Mucosa of descending colon (tissue), 3 donors: ENCODE measurements at regions not wholly inside any gene's neighbourhood (a gene's known extent, or its start where the extent isn't known, plus 50 kb on each side); places are given as distances from the start of the nearest gene placed in this dataset.

Source experiments
- ATAC-seq: fragments of 200-7000 bp; cut with Tn5 transposase; one replicate; pipeline ENCODE4 v1.9.1; 2020; ENCODE audit warnings: mild to moderate bottlenecking, moderate library complexity
- DNase-seq, 3 donors: peaks; one replicate each; pipeline ENCODE4 v3.0.0-alpha.2; 2020
- H3K36me3 ChIP-seq: fragments of 200-600 bp; one replicate; pipeline ENCODE4 v1.8.0; 2021; ENCODE audit warnings: low read depth, mild to moderate bottlenecking
- H3K4me1 ChIP-seq: fragments of 200-600 bp; one replicate; pipeline ENCODE4 v1.8.0; 2021; ENCODE audit warnings: low read depth, mild to moderate bottlenecking
- H3K4me3 ChIP-seq: fragments of 200-600 bp; one replicate; pipeline ENCODE4 v1.8.0; 2021; ENCODE audit warnings: mild to moderate bottlenecking
- H3K9me3 ChIP-seq: fragments of 200-600 bp; one replicate; pipeline ENCODE4 v1.8.0; 2021; ENCODE audit warnings: mild to moderate bottlenecking
- CTCF ChIP-seq: fragments of 200-600 bp; IDR thresholded peaks from one replicate; pipeline ENCODE4 v1.8.0; 2022; ENCODE audit warnings: antibody characterized with exemption, mild to moderate bottlenecking
- intact Hi-C, 2 donors: fragments of 100-400 bp; cut with DNase I in 1 of 2; cut with micrococcal nuclease in 1 of 2; formaldehyde crosslinking; loops; one replicate each; pipeline versions ENCODE4 v1.11.0 to v1.11.1; 2022; cut with DNase I, micrococcal nuclease
- donor health status: DM: no; HTN: no; CAD: no; lungs with moderate emphysema.
- donor health status: DM: no; HTN: no; CAD: no.
- donor health status: DM: no; HTN: yes; CAD: no.

GRCh38 chr4:14644580-14645282 lies 357.6 kb upstream of the CPEB2 start:
- Histone ChIP-seq H3K9me3 (no peaks in the 10 kb centered on the region), H3K36me3 (no peaks in the 10 kb centered on the region), H3K4me3 (no peak overlapping the region), H3K4me1 (no peaks in the 10 kb centered on the region)
- TF ChIP-seq CTCF = no peak
- ATAC-seq (no peak), DNase-seq (no peak)
- intact Hi-C loops = no loop called here

- DNase-seq (no peak), ATAC-seq (no peak)
- intact Hi-C loops = no loop called here
- Histone ChIP-seq H3K36me3 (no peaks in the 10 kb centered on the region), H3K4me1 (no peaks in the 10 kb centered on the region), H3K4me3 (no peak overlapping the region), H3K9me3 (no peaks in the 10 kb centered on the region)
- no peak for TF ChIP-seq CTCF
Measured at GRCh38 chr4:14646831-14647230, 355.4 kb upstream of the CPEB2 start.

GRCh38 chr4:14650127-14650526 lies 352.2 kb upstream of the CPEB2 start:
- ATAC-seq (no peak), DNase-seq (no peak)
- Histone ChIP-seq H3K4me3 (no peak overlapping the region), H3K4me1 (no peaks in the 10 kb centered on the region), H3K36me3 (no peaks in the 10 kb centered on the region), H3K9me3 (no peaks in the 10 kb centered on the region)
- no peak for TF ChIP-seq CTCF
- intact Hi-C loops = no loop called here

GRCh38 chr4:14652522-14652921 lies 349.8 kb upstream of the CPEB2 start:
- Histone ChIP-seq H3K4me3 (no peak overlapping the region), H3K9me3 (no peaks in the 10 kb centered on the region), H3K36me3 (no peaks in the 10 kb centered on the region), H3K4me1 (no peaks in the 10 kb centered on the region)
- no peak for TF ChIP-seq CTCF
- DNase-seq (no peak), ATAC-seq (no peak)
- intact Hi-C loops = no loop called here

- intact Hi-C loops = no loop called here
- TF ChIP-seq CTCF = no peak
- Histone ChIP-seq H3K4me1 (no peaks in the 10 kb centered on the region), H3K9me3 (no peaks in the 10 kb centered on the region), H3K36me3 (no peaks in the 10 kb centered on the region), H3K4me3 (no peak overlapping the region)
- no peak for DNase-seq
- no peak for ATAC-seq
Measured at GRCh38 chr4:14653338-14653737, 348.9 kb upstream of the CPEB2 start.

- no peak for TF ChIP-seq CTCF
- Histone ChIP-seq H3K4me3 (no peak overlapping the region), H3K36me3 (no peaks in the 10 kb centered on the region), H3K9me3 (no peaks in the 10 kb centered on the region), H3K4me1 (no peaks in the 10 kb centered on the region)
- intact Hi-C loops = no loop called here
- no peak for ATAC-seq
- no peak for DNase-seq
Measured at GRCh38 chr4:14659286-14659685, 343.0 kb upstream of the CPEB2 start.
